Heart left ventricle (tissue), 13 donors: ENCODE measurements at regions not wholly inside any gene's neighbourhood (a gene's known extent, or its start where the extent isn't known, plus 50 kb on each side); places are given as distances from the start of the nearest gene placed in this dataset.

ENCODE experiments used
- CTCF ChIP-seq, 12 donors: fragments of 200-600 bp; sonication (generic) in 4 of 12; IDR thresholded peaks; one replicate each; pipeline versions ENCODE4 v1.5.0 to v1.8.0; 2018 to 2022; ENCODE audit warnings: antibody characterized with exemption in 12 of 12, mild to moderate bottlenecking in 5 of 12
- POLR2A ChIP-seq, 2 donors: fragments of 450-650 bp; IDR thresholded peaks; one replicate each; pipeline ENCODE4 v1.6.1; 2017; ENCODE audit warnings: antibody characterized with exemption in 2 of 2, mild to moderate bottlenecking in 2 of 2, moderate library complexity in 2 of 2
- donor health status: ischemic (EF 13 %, LVEDD 7.1; RV severe dilation, severe dysfunction).
- donor health status: DM: no; HTN: yes; CAD: no.
- donor health status: DM: no; HTN: no; CAD: no.
- donor health status: ischemic (EF 25% LVEDD 6.9; RV normal size, moderate dysfunction).
- donor health status: ischemic (EF 25% LVEDD 5.7; RV mildly dilated, moderate dysfunction).
- donor health status: ischemic (EF 35%, LVEDD 5.7; RV mildly dilated, moderate dysfunction).
- donor health status: nonischemic (EF 11% LVEDD 7.7; RV severe dilation, severe dysfunction).
- donor health status: DM: yes; HTN: yes; CAD: no.
- donor health status: PGD.
- donor health status: ischemic (EF 29% LVEDD 5.4; RV normal size, mild dysfunction).
- donor health status: nonischemic (EF 23%, LVEDD 6.1; RV moderate dilation, normal function).

GRCh38 chr13:40311356-40312101 is 354.9 kb downstream of the FOXO1 start:
- no peak for TF ChIP-seq CTCF (IDR thresholded peaks at IDR 0.05)
- no peak for TF ChIP-seq POLR2A (IDR thresholded peaks at IDR 0.05)
